A673 (cell line): ENCODE measurements at regions not wholly inside any gene's neighbourhood (a gene's known extent, or its start where the extent isn't known, plus 50 kb on each side); places are given as distances from the start of the nearest gene placed in this dataset.
"Not testable (repeated sequence)": the region's sequence is repeated elsewhere in the genome, so short reads cannot be mapped to it uniquely, and the experiment has no call there.

ENCODE experiments used
- BruUV-seq: library from RNA; stranded (reverse); fragments of 400-500 nt; replicated peaks from 2 replicates; lab custom pipeline; 2021; lab: Mats Ljungman, UMichigan
- CTCF ChIA-PET: fragments of 300-600 bp; sonication (Branson Sonifier 250); formaldehyde crosslinking; loops from one replicate; lab custom pipeline; 2022; ENCODE audit warnings: antibody characterized with exemption; lab: Charles Lee
- POLR2A ChIA-PET: fragments of 300-600 bp; sonication (Branson Sonifier 250); formaldehyde crosslinking; loops from one replicate; lab custom pipeline; 2022; ENCODE audit warnings: antibody characterized with exemption; ENCODE audit not compliant: low non-redundant PET; lab: Charles Lee
- DNase-seq: peaks from one replicate; pipeline ENCODE4 v3.0.0-alpha.2; 2015; ENCODE audit warnings: low spot score
- H3K27ac ChIP-seq: fragments of 200-600 bp; sonication (generic); 2 replicates; pipeline ENCODE4 v1.5.1; 2016; ENCODE audit warnings: mixed run types, low read depth, mild to moderate bottlenecking, mixed read lengths, antibody characterized with exemption, low read length; ENCODE audit not compliant: poor library complexity, severe bottlenecking
- H3K27me3 ChIP-seq: fragments of 200-600 bp; sonication (generic); replicated peaks from 2 replicates; pipeline ENCODE4 v1.6.1; 2017; ENCODE audit warnings: mixed run types, low read depth, mild to moderate bottlenecking, mixed read lengths, antibody characterized with exemption, low read length; ENCODE audit not compliant: insufficient read depth, poor library complexity
- H3K36me3 ChIP-seq: fragments of 200-600 bp; sonication (generic); 2 replicates; pipeline ENCODE4 v1.6.1; 2016; ENCODE audit warnings: mixed run types, mild to moderate bottlenecking, mixed read lengths, antibody characterized with exemption, low read length; ENCODE audit not compliant: insufficient read depth, poor library complexity, severe bottlenecking
- H3K4me1 ChIP-seq: fragments of 200-600 bp; sonication (generic); 2 replicates; pipeline ENCODE4 v1.6.1; 2017; ENCODE audit warnings: mixed run types, mild to moderate bottlenecking, mixed read lengths, antibody characterized with exemption, low read length; ENCODE audit not compliant: insufficient read depth, poor library complexity, severe bottlenecking
- H3K4me3 ChIP-seq: fragments of 200-600 bp; sonication (generic); 2 replicates; pipeline ENCODE4 v1.5.1; 2016; ENCODE audit warnings: low read depth, mixed run types, mild to moderate bottlenecking, mixed read lengths, low read length; ENCODE audit not compliant: poor library complexity, severe bottlenecking
- H3K9me3 ChIP-seq: fragments of 200-600 bp; sonication (generic); 2 replicates; pipeline ENCODE4 v1.6.1; 2016; ENCODE audit warnings: mixed run types, low read depth, mild to moderate bottlenecking, mixed read lengths, antibody characterized with exemption, low read length; ENCODE audit not compliant: poor library complexity, severe bottlenecking
- EZH2 ChIP-seq: fragments of 200-600 bp; sonication (generic); IDR thresholded peaks from 2 replicates; pipeline ENCODE4 v1.6.1; 2017; ENCODE audit warnings: borderline replicate concordance, low read depth, mild to moderate bottlenecking, mixed read lengths, antibody characterized with exemption, low read length; ENCODE audit not compliant: poor library complexity, severe bottlenecking
- intact Hi-C: fragments of 100-400 bp; cut with micrococcal nuclease; formaldehyde crosslinking; loops from one replicate; pipeline ENCODE4 v1.10.0; 2022; ENCODE audit not compliant: unreplicated experiment
- TF ChIP-seq, protein P1 (sequence below): fragments of 300-800, 200-600 bp; sonication (generic); conservative IDR thresholded peaks from 2 replicates; pipeline ENCODE4 v1.5.1; 2017; ENCODE audit warnings: low read depth, mild to moderate bottlenecking, antibody characterized with exemption, low read length, moderate library complexity, mixed read lengths

DNA sequence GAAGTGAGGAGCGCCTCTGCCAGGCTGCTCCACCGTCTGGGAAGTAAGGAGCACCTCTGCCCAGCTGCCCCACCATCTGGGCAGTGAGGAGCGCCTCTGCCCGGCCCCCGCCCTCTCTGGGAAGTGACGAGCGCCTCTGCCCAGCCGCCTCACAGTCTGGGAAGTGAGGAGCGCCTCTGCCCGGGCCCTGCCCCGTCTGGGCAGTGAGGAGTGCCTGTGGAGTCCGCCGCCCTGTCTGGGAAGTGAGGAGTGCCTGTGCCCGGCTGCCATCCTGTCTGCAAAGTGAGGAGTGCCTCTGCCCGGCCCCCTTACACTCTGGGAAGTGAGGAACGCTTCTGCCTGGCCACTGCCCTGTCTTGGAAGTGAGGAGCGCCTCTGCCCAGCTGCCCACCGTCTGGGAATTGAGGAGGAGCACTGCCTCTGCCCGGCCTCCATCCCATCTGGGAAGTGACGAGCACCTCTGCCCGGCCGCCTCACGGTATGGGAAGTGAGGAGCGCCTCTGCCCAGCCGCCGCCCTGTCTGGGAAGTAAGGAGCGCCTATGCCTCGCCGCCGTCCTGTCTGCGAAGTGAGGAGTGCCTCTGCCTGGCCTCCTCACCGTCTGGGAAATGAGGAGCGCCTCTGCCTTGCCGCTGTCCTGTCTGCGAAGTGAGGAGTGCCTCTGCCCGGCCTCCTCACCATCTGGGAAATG is 576.2 kb upstream of the C9orf72 start:
- DNase-seq, CTCF ChIA-PET, POLR2A ChIA-PET, BruUV-seq, intact Hi-C loops, H3K36me3 ChIP-seq, H3K27me3 ChIP-seq, H3K9me3 ChIP-seq, H3K4me1 ChIP-seq, H3K4me3 ChIP-seq, H3K27ac ChIP-seq: not testable (repeated sequence)

GRCh38 chr9:28155067-28155466 is 581.8 kb upstream of the C9orf72 start:
- no TSS peak for BruUV-seq
- Histone ChIP-seq H3K4me3 (no peak overlapping the region), H3K36me3 (no peaks in the 10 kb centered on the region), H3K27ac (no peak overlapping the region), H3K4me1 (peaks cover 18% of the 10 kb centered on the region), H3K27me3 (no peaks in the 10 kb centered on the region), H3K9me3 (no peaks in the 10 kb centered on the region)
- TF ChIP-seq EZH2 = no peak
- TF ChIP-seq, protein P1, sequence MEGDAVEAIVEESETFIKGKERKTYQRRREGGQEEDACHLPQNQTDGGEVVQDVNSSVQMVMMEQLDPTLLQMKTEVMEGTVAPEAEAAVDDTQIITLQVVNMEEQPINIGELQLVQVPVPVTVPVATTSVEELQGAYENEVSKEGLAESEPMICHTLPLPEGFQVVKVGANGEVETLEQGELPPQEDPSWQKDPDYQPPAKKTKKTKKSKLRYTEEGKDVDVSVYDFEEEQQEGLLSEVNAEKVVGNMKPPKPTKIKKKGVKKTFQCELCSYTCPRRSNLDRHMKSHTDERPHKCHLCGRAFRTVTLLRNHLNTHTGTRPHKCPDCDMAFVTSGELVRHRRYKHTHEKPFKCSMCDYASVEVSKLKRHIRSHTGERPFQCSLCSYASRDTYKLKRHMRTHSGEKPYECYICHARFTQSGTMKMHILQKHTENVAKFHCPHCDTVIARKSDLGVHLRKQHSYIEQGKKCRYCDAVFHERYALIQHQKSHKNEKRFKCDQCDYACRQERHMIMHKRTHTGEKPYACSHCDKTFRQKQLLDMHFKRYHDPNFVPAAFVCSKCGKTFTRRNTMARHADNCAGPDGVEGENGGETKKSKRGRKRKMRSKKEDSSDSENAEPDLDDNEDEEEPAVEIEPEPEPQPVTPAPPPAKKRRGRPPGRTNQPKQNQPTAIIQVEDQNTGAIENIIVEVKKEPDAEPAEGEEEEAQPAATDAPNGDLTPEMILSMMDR = no peak
- ChIA-PET POLR2A (no interaction called here), CTCF (no interaction called here)
- peak; percentile 68 for DNase-seq
- intact Hi-C loops = no loop called here

DNA sequence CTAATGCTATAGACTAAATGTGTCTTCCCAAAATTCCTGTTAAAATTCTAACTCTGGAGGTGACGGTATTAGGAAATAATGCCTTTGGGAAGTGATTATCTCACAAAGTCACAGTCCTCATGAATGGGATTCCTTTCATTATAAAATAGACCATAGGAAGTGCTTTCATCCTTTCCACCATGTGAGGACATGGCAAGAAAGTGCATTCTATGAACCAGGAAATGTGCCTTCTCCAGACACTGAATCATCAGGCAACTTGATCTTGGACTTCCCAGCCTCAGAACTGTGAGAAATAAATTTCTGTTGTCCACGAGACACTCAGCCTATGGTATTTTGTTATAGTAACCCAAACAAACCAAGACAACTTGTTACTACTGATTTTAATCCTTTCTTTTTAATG is 582.4 kb upstream of the C9orf72 start:
- no peaks in the 10 kb centered on the region for H3K9me3 ChIP-seq
- BruUV-seq = no TSS peak
- no peak for DNase-seq
- no peaks in the 10 kb centered on the region for H3K27me3 ChIP-seq
- TF ChIP-seq, protein P1 = no peak
- TF ChIP-seq EZH2 = no peak
- ChIA-PET CTCF (no interaction called here), POLR2A (no interaction called here)
- intact Hi-C loops = no loop called here
- H3K36me3 ChIP-seq = no peaks in the 10 kb centered on the region
- H3K4me3 ChIP-seq = no peak overlapping the region
- H3K4me1 ChIP-seq = peaks cover 18% of the 10 kb centered on the region
- no peak overlapping the region for H3K27ac ChIP-seq

DNA sequence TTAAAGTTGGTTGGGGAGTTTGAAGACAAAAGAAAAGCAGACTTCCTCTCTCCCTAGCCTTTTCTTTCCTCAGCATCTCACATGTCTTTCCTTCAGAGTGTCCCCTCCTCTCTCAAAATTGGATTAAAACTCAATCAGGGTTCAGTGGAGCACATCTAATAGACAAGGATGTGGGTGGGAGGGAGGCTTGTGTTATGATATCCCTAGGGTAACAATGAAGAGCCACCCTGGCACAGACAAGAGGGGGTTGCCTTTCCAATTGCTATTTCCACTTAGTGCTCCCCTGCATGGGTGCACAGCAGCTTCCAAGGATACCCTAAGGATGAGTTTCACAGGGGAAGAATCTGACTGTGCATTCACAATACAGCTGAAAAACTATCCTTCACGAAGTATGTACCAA is 585.2 kb upstream of the C9orf72 start:
- intact Hi-C loops = no loop called here
- CTCF ChIA-PET = no interaction called here

More for the DNA sequence above, 585.2 kb upstream of the C9orf72 start:
- H3K9me3 ChIP-seq = no peaks in the 10 kb centered on the region
- POLR2A ChIA-PET = no interaction called here
- no peaks in the 10 kb centered on the region for H3K27me3 ChIP-seq
- no peaks in the 10 kb centered on the region for H3K36me3 ChIP-seq
- DNase-seq = peak; percentile 88
- BruUV-seq = no TSS peak
- no peak overlapping the region for H3K27ac ChIP-seq
- TF ChIP-seq, protein P1 = no peak
- TF ChIP-seq EZH2 = no peak
- peaks cover 18% of the 10 kb centered on the region for H3K4me1 ChIP-seq
- H3K4me3 ChIP-seq = no peak overlapping the region
